Putamen (tissue), 1 donor: ENCODE measurements at regions not wholly inside any gene's neighbourhood (a gene's known extent, or its start where the extent isn't known, plus 50 kb on each side); places are given as distances from the start of the nearest gene placed in this dataset.

Source experiments
- DNase-seq: peaks from one replicate; pipeline ENCODE4 v3.0.0-alpha.2; 2016; ENCODE audit warnings: low spot score

DNA sequence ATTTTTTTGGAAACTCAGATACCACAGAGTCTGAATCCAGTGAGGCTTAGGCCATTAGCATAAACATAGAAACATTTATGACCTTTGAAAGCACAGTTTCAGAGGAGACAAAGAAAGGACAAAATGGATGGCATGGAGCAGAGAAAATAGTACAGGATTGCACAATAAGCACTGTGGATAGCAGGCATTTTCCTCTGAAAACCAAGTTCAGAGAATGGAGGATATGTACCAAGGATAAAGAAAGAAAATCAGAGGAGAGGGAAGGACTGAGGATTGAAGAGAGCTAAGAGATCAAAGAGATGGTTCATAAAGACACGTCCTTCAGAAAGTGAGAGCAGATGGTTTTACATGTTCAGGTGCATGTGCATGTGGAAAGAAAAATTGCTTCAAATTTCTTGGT lies 707.2 kb upstream of the CELF2 start:
- no peak for DNase-seq

DNA sequence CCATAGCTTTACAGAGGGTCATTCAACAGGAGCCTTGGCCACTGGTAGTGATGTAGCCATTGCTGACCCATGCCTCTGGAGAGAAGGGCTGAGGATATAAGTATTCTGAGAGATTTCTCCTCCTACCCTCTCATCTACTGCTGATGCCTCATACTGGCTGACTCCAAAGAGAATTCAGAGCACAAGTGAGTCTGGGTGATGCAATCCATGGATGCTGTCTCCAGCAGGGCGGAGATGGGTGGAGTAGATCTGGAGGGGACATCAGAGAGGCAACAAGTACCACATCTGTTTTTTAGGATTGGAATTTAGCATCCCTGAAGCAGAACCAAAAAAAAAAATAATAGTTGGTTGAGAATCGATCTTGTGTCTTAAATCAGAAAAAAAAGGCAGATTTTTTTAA lies 705.7 kb upstream of the CELF2 start:
- DNase-seq, result no peak

- DNase-seq, result no peak
Measured at GRCh38 chr10:10313149-10313835, 704.4 kb upstream of the CELF2 start.

DNA sequence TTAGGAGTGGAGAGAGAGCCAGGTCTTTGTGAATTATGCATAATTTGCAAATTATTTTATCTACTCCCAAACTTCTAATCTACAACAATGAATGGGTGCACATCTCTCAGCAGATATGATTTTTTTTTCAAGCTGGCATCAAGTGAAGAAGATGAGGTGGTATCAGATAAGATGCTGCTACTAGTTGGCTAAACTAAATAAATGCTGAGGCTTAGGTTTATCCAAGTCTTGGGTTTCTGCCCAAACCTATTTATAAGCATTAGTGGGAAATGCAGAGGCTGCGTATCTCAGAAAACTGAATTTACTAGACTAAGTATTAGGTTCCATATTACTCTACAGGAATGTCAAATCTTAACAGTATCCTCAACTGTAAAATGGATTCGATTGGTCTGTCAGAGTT lies 703.0 kb upstream of the CELF2 start:
- no peak for DNase-seq

DNA sequence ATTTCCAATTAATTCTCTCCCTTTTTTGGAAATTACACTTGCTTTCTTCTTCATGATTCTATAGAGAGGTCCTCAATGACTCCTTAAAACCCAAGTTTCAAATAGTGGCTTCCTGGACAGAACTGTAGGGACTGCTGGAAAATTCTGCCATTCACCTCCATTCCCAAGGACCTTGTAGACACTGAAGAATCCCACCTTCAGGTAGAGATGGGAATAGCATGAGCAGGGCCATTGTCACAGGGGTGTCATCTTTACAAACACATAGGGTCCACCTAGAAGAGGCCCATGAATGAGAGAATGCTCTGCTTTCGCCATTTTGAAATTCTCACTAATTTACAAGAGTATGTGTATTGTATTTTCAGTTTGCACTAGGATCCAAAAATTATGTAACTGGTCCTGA lies 701.7 kb upstream of the CELF2 start:
- no peak for DNase-seq

DNA sequence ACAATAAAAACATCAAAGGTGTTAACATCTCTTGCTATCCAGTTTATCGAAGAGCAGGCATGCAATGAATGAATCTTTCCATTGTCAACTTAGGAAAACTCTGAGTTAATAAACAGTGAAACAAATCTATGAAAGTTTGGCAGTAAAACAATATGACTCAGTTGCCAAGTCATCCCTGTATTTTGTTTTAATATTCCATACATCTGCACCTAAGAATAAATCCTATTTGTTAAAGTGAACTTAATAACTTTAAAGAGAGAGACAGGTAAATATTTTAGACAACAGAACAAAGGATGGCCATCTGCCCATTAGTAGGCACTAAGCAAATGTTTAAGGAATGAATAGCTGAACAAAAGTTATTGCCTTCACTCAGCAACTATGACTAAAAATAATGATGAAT lies 700.5 kb upstream of the CELF2 start:
- no peak for DNase-seq

DNA sequence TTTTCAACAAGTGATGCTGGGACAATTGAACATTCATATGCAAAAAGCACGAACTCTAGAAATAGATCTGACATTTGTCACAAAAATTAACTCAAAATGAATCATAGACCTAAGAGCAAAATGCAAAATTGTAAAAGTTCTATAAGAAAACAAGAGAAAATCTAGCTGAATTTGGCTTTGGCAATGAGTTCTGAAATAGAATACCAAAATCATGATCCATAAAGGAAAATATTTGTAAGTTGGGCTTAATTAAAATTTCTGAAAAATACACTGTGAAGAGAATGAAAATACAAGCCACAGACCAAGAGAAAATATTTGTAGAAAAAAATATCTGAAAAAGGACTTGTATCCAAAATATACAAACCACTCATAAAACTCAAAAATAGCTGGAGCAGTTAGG lies 698.8 kb upstream of the CELF2 start:
- no peak for DNase-seq

DNA sequence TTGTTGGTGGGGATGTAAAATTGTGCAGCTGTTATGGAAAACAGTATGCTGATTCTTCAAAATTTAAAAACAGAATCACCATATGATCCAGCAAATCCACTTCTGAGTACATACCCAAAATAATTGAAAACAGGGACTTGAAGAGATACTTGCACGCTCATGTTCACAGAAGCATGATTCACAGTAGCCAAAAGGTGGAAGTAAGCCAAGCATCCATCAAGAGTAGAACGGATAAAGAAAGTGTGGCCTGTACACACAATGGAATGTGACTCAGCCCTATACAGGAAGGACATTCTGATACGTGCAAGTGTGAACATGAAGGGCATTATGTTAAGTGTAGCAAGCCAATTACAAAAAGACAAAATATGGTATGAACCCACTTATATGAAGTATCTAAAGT lies 696.7 kb upstream of the CELF2 start:
- DNase-seq, result no peak

- no peak for DNase-seq
Measured at GRCh38 chr10:10326116-10326515, 691.6 kb upstream of the CELF2 start.

GRCh38 chr10:10327934-10328333 lies 689.7 kb upstream of the CELF2 start:
- DNase-seq, result no peak

DNA sequence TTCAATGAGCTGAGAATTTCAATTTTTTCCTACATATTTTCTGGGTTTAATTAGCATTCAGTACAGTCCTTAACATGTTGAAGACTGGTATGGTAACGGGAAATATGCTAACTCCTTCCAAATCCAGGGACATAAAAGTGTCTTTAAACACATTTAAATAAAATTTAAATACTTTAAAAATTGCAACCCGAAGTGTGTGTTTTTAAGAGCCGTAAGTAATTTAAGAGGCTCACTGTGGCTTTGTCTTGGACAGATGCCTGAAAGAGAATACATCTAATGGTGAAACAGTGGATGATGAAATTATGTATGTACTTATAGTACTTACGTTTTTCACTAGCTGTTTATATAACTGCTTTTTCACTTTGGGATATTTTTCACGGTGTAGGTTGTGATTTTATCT lies 687.3 kb upstream of the CELF2 start:
- no peak for DNase-seq

GRCh38 chr10:10332786-10333185 lies 684.9 kb upstream of the CELF2 start:
- DNase-seq, result no peak

DNA sequence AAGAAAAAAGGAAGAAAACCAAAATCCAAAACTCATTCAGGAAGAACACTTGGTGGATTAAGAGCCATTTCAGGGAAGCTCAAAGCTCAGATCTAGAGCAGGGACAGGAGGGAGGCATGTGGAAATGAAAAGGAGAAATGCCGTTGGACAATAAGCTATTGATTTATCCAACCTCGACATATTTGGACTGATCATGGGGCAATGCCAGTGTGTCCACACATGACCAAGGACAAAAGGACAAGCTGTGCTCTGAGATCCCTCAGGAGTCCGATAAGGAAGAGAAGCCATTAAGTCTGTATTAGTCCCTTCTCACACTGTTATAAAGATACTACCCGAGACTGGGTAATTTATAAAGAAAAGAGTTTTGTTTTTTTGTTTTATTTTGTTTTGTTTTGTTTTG lies 684.0 kb upstream of the CELF2 start:
- DNase-seq, result no peak

DNA sequence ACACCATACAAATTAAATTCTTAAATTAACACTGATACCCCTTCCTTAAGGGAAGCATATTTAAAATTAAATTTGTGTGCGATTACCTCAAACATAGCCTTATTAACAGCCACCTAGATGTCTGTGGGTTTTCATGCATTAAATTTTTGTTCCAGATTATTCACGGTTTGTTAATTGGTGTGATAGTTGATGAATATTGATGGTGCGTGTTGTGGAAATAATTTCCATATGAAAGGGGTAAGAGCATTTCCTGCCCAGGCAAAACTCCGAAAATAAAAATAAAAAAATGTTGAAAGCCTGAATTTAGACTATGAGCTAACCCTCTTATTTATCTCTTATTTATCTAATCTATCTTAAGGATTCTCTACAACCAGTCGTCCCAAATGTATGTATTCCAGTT lies 679.3 kb upstream of the CELF2 start:
- no peak for DNase-seq

- no peak for DNase-seq
Measured at GRCh38 chr10:10346390-10347150, 671.1 kb upstream of the CELF2 start.

- peak; percentile 65 for DNase-seq
Measured at GRCh38 chr10:10350050-10350449, 667.6 kb upstream of the CELF2 start.

DNA sequence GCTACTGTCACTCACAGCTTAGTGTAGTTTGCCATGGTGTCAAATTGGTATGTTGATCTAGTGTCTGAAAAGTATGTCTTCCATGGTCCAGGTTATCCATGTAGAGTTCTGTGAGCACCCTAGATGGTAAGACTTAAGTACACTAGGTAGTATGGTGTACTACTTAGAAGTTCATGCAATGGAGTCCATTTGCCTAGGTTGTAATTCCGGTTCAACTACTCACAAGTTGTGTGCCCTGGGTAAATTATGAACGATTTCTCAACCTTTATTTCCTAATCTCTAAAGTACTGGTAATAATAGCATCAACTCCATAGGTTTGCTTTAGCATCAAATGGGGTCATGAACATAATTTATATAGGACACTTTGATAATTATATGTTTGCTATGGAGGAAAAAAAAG lies 666.2 kb upstream of the CELF2 start:
- DNase-seq, result no peak

DNA sequence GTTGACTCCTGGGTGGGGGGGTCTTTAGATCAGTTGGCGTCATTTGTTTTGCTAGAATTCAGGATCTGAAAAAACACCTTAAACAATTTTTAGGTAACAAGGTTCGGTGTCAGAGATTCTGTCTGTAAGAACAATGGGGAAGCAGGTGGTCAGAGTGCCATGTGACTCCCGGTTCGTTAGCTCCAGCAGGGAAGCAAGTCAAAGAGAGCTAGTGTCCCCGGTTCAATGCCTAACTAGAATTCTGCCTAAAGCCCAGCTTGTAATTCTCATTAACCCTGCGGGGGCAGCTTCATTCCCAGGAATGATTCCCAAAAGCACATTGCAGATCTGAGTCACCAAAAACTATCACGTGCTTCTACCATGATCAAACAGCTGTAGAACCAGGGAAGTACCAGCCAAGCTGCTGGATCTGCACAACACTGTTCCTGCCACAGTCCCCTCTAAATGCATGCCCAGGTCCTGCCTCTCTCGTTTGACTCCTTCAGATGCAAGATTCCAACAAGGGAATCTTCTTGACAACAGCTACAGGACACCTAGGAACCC lies 664.3 kb upstream of the CELF2 start:
- DNase-seq, result no peak

GRCh38 chr10:10359263-10359662 lies 658.4 kb upstream of the CELF2 start:
- DNase-seq, result peak; percentile 62

- no peak for DNase-seq
Measured at GRCh38 chr10:10361301-10361885, 656.3 kb upstream of the CELF2 start.

- peak; percentile 49 for DNase-seq
Measured at GRCh38 chr10:10362800-10363199, 654.9 kb upstream of the CELF2 start.

GRCh38 chr10:10363217-10363616 lies 654.5 kb upstream of the CELF2 start:
- DNase-seq, result no peak

GRCh38 chr10:10364902-10365301 lies 652.8 kb upstream of the CELF2 start:
- peak; percentile 76 for DNase-seq
